ENCODE measurements at regions not wholly inside any gene's neighbourhood (a gene's known extent, or its start where the extent isn't known, plus 50 kb on each side); places are given as distances from the start of the nearest gene placed in this dataset.

DNA sequence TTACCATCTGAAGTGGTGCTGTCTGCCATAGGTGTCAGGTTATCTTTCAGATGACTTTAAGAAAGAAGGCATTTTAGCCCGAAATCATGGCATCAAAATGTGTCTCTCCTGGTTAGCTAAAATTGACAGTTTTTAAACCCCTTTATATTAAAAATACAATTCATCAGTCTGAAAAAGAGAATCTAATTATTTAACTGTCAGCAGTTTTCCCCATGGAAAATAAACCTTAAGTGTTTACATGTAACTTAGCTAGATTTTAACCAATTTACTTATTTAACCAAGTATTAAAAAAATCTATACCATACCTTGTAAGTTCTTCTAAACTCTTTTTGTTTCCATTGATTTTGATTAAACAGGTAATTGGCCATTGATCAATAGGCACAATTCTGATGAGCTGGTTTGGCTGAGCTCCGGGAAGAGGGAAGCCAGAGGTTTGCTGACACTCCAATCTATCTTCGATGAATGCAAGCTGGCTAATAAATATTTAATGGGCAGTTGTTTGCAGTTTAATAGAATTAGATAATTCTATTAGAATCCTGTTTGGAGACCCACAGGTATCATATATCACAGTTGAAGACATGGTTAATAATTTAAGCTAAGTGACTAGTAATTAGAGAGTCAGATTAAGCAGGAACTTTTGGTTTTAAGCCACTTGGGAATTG, 114.0 kb downstream of the MAT2B start:
- DNase-seq (no peak), ATAC-seq (no peak)
- intact Hi-C loops (cut with DNase I), result no loop called here

DNA sequence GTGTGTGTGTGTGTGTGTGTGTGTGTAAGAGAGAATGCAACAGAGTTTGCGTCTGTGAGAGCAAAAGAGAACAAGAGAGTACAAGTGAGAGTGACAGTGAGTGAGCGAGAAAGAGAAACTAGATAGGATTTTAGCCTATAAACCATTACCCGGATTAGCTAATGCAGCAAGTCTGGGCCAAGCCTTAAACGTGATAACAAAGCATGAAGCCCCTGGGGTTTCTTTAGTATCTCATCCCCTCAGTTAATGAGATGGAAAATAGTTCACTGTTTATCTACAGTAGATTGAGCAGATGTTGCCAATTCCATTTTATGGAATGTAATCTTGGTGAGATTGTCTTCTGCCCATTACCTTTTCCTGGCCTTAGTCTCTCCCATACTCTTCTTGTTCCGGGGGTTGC, 114.5 kb downstream of the MAT2B start:
- no peak for ATAC-seq
- no peak for DNase-seq
- intact Hi-C loops (cut with DNase I), result no loop called here

DNA sequence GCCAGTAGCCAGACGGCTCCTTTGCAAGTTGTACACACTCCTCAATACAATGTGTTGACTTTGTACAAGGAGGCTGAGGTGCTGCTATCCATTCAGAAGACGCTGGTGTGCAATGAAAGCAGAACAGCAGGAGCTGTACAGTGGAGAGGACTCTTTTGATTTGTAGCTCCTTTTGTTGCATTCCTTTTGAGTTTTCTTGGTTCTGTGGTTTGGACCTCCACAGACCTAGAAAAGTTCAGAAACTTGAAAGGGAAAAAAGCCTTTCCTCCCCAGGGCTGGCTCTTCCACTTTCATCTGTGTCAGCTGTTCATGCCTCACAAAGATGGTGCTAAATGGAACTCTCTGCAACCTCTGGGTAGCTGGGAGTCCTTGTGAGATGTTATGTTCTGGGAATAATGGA, 117.4 kb downstream of the MAT2B start:
- no peak for ATAC-seq
- no peak for DNase-seq
- intact Hi-C loops (cut with DNase I), result no loop called here

DNA sequence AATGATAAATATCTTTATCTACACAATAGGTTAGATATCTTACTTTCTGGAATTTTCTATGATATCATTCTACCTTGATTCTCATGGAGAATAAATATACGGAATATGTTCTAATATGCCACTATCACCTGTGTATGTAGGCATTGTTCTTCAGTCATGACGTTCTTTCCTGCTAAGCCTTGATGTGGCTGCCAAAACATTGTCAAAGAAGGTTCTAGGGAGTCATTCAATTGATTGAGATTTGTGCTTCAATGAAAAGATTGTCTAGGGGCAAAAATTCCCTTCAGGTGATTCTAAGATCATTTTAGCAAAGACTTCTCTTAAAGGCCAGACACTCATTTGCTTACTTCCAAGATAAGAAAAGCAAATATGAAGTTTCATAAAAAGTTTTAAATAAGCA, 118.1 kb downstream of the MAT2B start:
- intact Hi-C loops (cut with DNase I), result no loop called here
- no peak for DNase-seq
- ATAC-seq, result no peak

DNA sequence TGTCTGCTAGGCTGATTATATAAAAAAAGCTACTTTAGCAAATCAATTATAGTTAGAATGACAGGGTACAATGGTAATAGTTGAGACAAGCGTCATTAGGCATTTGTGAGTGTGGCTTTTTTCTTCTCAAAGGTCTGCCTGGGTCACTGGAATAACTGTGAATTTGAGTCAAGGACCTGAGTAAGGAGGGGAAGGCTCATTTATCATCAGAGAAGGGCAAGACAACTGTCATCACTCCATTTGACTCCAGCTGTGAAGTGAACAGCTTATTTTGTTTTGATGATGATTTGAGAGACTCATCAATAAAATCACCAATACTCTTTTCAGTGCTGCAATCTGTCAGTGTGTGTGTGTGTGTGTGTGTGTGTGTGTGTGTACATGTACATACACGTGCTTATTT, 118.6 kb downstream of the MAT2B start:
- intact Hi-C loops (cut with DNase I), result no loop called here
- ATAC-seq (no peak), DNase-seq (no peak)

DNA sequence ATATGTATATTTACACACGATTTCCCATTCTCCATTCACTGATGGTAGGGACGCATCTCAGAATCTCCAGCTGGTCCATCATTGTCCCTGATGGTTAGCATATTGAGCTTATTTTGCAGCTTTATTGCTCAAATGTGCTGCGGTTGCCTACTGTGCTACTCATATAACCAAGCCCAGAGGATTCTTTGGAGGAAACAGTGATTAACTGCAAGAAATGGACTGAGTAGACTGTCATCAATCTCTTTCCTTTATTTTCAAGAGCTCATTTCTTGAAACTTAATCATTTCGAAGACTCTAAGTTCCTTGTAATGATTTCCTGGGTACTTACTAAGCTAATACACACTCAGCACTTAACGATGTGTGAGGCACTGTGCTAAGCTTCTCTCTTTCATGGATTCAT, 119.0 kb downstream of the MAT2B start:
- no peak for ATAC-seq
- DNase-seq, result no peak
- intact Hi-C loops (cut with DNase I), result no loop called here

DNA sequence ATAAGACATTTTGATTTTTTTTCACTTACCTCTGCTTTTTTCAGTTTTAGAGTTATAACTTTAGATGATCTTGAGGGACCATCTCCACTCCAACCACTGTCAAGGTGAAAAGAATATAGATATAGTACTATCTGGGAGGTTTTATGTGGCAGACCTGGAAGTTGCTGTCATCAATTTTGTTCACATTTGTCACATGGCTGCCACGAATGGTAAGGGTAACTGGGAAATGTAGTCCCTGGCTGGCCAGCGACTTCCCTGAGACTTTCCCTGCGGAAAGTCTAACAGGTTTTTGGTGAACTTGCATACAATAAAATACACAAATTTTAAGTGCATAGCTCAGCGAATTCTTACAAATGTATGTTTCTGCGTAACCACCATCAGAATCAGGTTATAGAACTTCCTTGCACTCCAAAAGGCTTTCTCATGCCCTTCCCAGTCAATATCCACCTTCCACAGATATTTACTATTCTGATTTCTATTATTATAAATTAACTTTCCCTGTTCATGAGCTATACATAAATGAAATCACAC, 121.5 kb downstream of the MAT2B start:
- no peak for DNase-seq
- intact Hi-C loops (cut with DNase I), result no loop called here
- no peak for ATAC-seq

DNA sequence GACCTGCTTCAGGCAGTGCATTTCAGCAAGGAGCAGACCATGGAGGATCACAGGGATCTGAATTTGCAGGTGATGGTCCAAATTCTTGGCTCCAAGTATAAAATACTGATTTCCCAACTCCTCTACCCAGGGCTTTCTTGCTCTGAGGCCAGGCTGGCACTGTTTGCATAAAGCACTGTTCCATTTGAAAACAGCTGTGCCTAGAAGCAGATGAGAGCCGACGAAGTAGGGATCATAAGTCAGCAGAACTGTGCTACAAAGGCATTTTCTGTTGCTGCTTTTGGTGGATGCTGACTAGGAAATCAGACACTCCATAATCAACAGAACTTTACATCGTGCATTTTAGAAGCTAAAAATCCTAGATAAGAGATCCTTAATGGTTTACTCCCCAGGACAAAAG, 126.4 kb downstream of the MAT2B start:
- no peak for ATAC-seq
- intact Hi-C loops (cut with DNase I), result no loop called here
- no peak for DNase-seq

DNA sequence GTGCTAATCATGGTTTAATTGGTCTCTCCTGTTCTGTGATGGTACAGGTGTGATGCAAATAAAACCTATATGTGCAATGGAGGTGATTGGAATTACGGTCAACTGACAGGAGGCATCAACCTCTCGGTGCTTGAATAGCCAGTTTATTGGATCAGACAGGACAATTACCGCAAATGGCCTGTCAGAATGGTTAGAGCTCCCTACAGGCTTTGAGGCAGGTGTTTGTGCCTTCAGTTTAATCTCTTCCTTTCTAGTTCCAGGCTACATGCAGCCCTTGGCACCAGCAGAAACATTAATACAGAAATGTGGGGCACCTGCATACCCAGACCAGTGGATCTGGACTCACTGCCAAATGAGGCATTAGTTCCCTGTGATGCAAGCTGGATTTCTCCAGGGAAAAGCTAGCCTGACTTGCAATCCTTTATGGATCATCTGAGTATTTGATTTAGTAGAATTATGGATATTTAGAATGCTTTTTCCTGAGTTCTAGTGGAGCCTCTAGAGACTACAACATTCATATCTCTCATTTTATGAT, 128.6 kb downstream of the MAT2B start:
- DNase-seq (no peak), ATAC-seq (no peak)
- intact Hi-C loops (cut with DNase I), result no loop called here

DNA sequence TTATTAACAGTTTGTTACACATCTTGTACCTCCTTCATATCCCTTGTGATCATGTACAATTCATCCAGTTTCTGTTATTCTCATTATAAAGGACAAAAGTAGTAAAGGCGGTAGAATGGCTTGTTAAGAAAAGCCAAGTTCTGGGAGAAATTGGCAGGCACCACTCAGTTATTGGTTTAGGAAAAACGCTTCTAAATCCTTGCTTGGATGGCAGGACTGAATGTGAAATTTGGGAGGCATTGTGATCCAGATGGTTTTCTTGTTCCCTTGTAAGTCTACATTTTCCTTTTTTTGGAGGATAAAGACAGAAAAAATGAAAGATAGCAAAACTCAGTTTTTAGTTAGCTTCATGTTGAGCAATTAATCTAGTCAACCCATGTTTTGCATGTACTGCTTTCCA, 130.2 kb downstream of the MAT2B start:
- ATAC-seq (no peak), DNase-seq (no peak)
- intact Hi-C loops (cut with DNase I), result no loop called here

DNA sequence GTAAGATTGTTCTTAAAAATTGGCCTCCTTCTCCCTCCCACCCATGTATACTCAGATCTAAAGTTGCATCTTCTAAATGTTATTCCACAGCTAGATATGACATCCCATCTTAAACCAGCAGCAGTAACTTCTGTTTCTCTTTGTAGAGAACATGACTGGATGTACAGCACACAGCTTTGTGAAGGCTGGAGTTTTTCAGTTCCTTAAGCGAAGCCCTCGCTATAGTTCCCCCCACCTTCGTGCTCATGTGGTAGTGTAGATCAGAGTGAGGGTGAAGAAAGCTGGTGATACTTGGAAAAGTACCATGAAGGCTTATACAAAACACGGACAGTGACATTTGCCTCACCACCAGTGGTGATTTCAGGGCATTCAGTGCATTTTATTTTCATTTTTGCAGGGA, 137.5 kb downstream of the MAT2B start:
- DNase-seq (no peak), ATAC-seq (no peak)
- intact Hi-C loops (cut with DNase I), result no loop called here

DNA sequence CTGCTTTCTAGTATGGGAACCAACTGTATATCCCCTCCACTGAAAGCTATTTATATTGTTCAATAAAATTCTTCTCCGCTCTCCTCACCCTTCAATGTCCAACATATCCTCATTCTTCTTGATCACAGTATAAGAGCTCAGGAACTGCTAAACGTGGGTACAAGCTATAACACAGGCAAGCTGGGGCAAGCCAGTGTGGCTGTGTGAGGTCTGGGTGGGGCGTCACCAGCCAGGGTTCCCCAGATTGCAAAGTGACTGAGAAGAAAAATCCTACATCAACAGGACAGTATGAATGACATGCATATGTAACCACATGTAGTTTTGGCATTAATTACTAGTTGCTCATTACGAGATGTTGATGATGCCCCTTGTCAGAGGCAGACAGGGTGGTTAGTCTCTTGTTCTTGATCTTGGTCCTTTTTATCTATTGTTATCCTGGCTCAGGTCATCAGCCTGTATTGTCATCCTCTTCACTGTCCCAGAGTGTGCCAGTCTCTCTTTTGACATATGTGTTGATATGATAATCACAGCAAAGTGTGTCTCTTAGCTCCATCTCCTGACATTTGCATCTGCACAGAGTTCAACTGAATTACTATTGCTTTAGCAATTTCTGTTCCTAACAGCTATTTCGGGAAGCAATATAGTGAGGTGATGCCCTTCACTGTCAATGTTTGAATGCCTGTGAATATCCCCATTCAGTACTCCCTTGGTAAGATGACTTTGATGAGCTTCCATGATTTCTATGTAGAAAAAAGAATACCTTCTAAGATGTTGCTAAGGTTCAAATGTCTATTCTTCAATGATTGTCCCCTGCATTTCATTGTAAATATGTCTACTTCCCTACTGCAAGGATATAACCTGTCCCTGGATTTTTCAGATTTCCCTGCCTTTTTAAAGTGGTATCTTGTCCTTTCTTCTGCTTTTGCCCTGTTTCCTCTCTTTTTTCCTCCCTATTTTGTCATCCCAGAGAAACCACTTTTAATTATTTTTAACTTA, 140.3 kb downstream of the MAT2B start:
- DNase-seq, result no peak
- no peak for ATAC-seq
- intact Hi-C loops (cut with DNase I), result no loop called here

DNA sequence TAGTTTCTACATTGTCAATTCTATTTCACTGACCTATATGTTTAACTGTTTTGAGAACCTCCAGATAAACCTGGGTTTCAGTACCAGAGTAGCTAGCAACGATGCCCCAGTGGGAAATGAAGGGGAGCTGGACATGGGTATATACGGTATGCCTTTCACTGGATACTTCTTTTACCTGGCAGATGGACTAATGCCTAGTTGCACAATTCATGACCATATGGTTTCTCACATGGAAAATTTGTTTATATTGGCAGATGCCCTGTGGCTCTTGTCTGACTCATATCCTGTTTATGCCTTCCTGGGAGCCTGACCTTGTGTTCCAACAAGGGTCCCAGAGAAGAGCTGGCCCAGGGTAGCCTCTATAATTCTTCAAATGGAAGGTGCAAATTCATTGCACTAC, 144.1 kb downstream of the MAT2B start:
- ATAC-seq (no peak), DNase-seq (no peak)
- intact Hi-C loops (cut with DNase I), result no loop called here

DNA sequence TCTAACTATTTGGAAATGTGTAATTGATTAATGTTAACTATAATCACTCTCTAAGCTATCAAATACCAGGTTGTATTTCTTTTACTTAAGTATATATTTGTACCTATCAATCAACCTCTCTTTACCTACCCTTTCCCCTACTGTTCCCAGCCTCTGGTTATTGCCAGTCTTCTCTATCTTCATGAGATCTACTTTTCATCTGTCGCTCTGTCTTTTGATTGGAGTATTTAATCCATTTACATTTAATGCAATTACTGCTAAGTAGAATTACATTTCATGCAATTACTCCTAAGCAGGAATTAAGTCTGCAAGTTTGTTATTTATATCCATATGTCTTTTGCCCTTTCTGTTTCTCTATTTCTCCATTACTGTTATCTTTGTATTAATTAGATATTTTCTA, 148.1 kb downstream of the MAT2B start:
- intact Hi-C loops (cut with DNase I), result no loop called here
- DNase-seq (no peak), ATAC-seq (no peak)

DNA sequence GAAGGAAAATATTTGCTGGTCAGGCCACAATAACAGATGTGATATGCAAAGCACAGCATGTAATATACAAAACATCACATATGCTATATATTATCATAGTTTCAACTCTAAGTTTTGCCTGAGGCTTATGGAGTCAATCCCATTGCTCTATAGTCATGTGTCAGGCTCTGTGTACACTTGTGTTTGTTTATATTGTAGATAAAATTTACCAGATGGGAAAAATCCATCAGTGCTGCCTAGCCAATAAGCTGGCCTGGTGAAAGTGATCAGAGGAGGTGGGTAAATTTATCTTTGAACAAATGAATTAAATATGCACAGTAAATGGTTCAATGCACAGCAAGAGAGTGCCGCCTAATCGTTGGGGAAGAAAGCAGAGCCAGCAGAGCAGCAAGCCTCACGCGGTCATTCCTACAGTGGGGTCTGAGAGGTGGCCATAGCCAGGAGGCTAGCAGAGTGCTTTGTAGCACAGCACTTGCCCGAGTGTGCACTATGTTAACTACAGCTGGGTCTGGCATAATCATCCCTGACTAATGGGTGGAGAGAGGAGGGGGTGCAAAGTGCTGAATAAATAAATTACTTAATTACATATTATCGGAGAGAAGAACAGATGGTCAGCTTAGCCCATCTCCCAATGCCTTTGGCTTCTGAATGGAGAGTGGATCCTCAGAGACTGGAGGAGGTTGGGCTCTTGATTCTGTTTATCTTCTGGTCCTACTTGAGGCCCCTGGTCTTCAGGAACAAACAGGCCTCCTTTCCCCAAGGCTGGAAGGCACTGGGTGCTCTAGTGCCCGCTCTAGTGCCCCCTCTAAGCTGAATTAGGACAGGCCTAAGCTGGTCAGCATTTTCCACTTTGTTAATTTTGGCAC, 153.5 kb downstream of the MAT2B start:
- ATAC-seq (no peak), DNase-seq (no peak)
- intact Hi-C loops (cut with DNase I), result no loop called here

DNA sequence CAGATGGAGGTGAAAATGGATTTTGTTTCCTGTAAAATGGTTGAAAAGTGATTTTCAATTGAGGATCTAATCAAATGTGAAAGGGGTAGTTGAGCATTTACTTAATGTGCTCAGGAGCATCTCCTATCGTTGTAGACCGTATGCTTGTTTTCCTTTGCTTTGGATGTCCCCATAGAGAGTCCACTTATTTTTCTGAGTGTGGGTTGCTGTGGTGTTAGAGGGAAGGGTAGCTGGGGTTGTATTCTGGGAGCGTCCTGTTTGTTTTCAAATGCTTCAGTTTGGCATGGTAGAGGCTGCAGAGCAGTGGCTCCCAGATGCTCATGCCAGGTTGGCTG, 154.1 kb downstream of the MAT2B start:
- DNase-seq, result no peak
- intact Hi-C loops (cut with DNase I), result no loop called here

DNA sequence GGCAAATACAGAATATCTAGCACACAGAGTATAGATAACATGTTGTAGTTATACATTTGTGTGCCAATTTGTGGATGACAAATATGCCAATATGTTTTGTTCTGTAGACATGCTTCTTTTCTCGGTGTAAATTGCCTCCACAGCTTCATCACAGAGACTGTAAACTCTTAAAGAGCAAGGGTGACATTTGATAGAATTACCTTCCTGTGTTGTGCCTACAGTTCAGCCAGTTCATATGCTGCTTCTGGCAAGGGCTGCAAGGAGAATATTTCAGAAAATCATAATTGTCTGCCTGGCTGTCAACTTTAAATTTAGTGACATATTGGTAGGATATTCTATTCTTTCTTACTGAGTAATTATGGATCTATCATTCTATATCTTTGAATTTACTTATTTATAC, 155.1 kb downstream of the MAT2B start:
- DNase-seq (no peak), ATAC-seq (no peak)
- intact Hi-C loops (cut with DNase I), result no loop called here

More for the DNA sequence above, 154.1 kb downstream of the MAT2B start:
- ATAC-seq, result no peak

DNA sequence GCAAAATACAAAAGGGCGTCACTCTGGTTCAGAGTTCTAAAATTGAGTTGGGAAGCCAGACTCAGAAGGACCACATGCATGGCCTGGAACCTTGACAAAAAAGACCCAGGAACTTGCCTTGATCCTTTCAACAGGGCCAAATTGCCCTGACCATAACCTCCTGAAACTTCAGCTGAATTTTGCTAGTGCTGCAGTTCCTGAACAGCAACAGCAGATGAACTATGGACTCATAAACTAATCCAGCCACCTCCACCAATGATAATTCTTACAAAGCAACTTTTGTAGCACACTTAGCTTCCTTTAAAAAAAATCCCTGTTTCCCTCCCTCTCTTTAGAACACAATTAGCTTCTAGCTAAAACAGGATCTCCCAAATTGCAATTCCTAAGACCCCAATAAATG, 155.9 kb downstream of the MAT2B start:
- intact Hi-C loops (cut with DNase I), result no loop called here
- no peak for ATAC-seq
- DNase-seq, result no peak

DNA sequence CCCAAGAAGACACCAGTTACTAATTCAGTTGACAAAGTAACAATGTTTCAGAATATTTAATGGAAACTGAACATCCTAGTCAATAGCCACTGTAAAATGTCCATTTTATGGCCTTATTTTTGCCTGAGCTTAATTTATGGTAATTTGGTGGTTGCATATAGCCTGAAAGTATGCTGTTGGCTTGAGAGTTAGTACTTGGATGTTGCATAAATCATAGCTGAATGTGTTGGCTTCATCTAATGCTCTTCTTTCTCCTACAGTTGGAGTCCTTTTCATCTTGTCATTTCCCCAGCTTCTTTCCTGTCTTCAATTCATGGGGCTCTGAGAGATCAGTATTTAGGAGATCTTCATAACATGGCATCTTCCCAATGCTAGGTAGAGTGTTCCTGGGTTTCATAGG, 164.6 kb downstream of the MAT2B start:
- ATAC-seq (no peak), DNase-seq (no peak)
- intact Hi-C loops (cut with DNase I), result no loop called here

DNA sequence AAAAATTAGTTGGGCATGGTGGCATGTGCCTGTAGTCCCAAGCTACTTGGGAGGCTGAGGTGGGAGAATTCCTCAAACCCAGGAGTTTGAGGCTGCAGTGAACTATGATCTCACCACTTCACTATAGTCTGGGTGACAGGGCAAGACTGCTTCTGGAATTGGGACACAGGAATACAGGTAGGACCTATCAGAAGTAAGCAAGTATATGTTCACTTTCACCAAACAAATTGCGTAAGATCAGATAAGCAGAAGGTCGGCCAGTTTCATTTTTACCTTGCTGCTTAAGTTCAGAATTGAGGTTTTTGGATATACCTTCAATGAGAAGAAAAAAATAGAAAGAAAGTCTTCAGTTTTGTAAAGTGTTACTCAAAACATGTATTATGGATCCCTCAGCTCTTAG, 171.7 kb downstream of the MAT2B start:
- ATAC-seq (no peak), DNase-seq (no peak)
- intact Hi-C loops (cut with DNase I), result no loop called here

Data from left cardiac atrium (tissue), 4 donors.